HCT116 (cell line): ENCODE measurements at regions not wholly inside any gene's neighbourhood (a gene's known extent, or its start where the extent isn't known, plus 50 kb on each side); places are given as distances from the start of the nearest gene placed in this dataset.

ENCODE experiments used
- ATAC-seq: fragments of 200-7000 bp; cut with Tn5 transposase; 2 replicates; pipeline ENCODE4 v1.9.1; 2020; ENCODE audit warnings: mild to moderate bottlenecking, moderate library complexity
- BruUV-seq: library from RNA; stranded (reverse); fragments of 400-500 nt; replicated peaks from 2 replicates; lab custom pipeline; 2021; lab: Mats Ljungman, UMichigan
- CTCF ChIA-PET: fragments of 300-600 bp; sonication (Branson Sonifier 250); formaldehyde crosslinking; loops from one replicate; lab custom pipeline; 2021; ENCODE audit warnings: antibody characterized with exemption; lab: Charles Lee
- POLR2A ChIA-PET: fragments of 300-600, 350-600 bp; sonication (Branson Sonifier 250); formaldehyde crosslinking; loops from one replicate; lab custom pipeline; 2021; ENCODE audit warnings: antibody characterized with exemption; lab: Charles Lee
- RAD21 ChIA-PET, 2 experiments: fragments of 300-600 bp; sonication (Branson Sonifier 250); formaldehyde crosslinking; loops; one replicate each; lab custom pipeline; 2023; ENCODE audit warnings: low total read pairs in 2 of 2; ENCODE audit not compliant: uncharacterized antibody in 2 of 2, unreplicated experiment in 2 of 2, low non-redundant PET in 1 of 2; lab: Charles Lee
- DNase-seq: peaks from one replicate; pipeline ENCODE4 v3.0.0-alpha.2; 2010; ENCODE audit warnings: low read depth, low spot score
- H2AFZ ChIP-seq: fragments of 200-600 bp; shearing (Covaris generic), sonication (generic); 2 replicates; pipeline ENCODE4 v1.6.1; 2017; ENCODE audit warnings: low read depth, mixed run types, mixed read lengths, antibody characterized with exemption, low read length; ENCODE audit not compliant: poor library complexity, severe bottlenecking
- H3K27ac ChIP-seq: 2 replicates; pipeline ENCODE4 v1.5.1; 2012; ENCODE audit warnings: low read depth, low read length
- H3K27me3 ChIP-seq: fragments of 200-600 bp; sonication (generic); 2 replicates; pipeline ENCODE4 v1.6.1; 2016; ENCODE audit warnings: mixed run types, low read length, mixed read lengths; ENCODE audit not compliant: insufficient read depth
- H3K36me3 ChIP-seq, 2 experiments: fragments of 200-500 bp in 1 of 2; fragments of 200-600 bp in 1 of 2; sonication (Bioruptor generic) in 1 of 2; sonication (generic) in 1 of 2; 2 replicates each; pipeline versions ENCODE4 v1.5.1 to v1.6.1; 2014 to 2016; ENCODE audit warnings: low read length in 2 of 2, inconsistent platforms in 1 of 2, mixed read lengths in 1 of 2, mixed run types in 1 of 2; ENCODE audit not compliant: insufficient read depth in 2 of 2, control insufficient read depth in 1 of 2
- H3K4me1 ChIP-seq, 2 experiments: fragments of 200-600 bp in 1 of 2; sonication (generic) in 1 of 2; 2 replicates each; pipeline versions ENCODE4 v1.5.1 to v1.6.1; 2012 to 2017; ENCODE audit warnings: low read length in 2 of 2, inconsistent platforms in 1 of 2, mild to moderate bottlenecking in 1 of 2, mixed read lengths in 1 of 2, mixed run types in 1 of 2, moderate library complexity in 1 of 2; ENCODE audit not compliant: insufficient read depth in 2 of 2, control insufficient read depth in 1 of 2
- H3K4me2 ChIP-seq: fragments of 200-600 bp; sonication (generic); 2 replicates; pipeline ENCODE4 v1.6.1; 2017; ENCODE audit warnings: mixed run types, low read length, mixed read lengths
- H3K4me3 ChIP-seq, 2 experiments: fragments of 200-600 bp in 1 of 2; sonication (generic) in 1 of 2; replicated peaks in 1 of 2; 2 replicates each; pipeline ENCODE4 v1.5.1; 2011 to 2016; ENCODE audit warnings: low read length in 2 of 2, control low read depth in 1 of 2, low read depth in 1 of 2, mild to moderate bottlenecking in 1 of 2, mixed read lengths in 1 of 2, mixed run types in 1 of 2
- H3K79me2 ChIP-seq: fragments of 200-600 bp; sonication (generic); 2 replicates; pipeline ENCODE4 v1.6.1; 2017; ENCODE audit warnings: mild to moderate bottlenecking, mixed run types, low read length, moderate library complexity, mixed read lengths; ENCODE audit not compliant: insufficient read depth
- H3K9ac ChIP-seq: fragments of 200-600 bp; sonication (generic); 2 replicates; pipeline ENCODE4 v1.6.1; 2016; ENCODE audit warnings: low read length, mixed read lengths
- H3K9me2 ChIP-seq: fragments of 200-600 bp; sonication (generic), shearing (Covaris generic); 2 replicates; pipeline ENCODE4 v1.6.1; 2017; ENCODE audit warnings: mixed run types, mild to moderate bottlenecking, moderate library complexity; ENCODE audit not compliant: insufficient read depth
- H3K9me3 ChIP-seq, 2 experiments: fragments of 200-500 bp in 1 of 2; fragments of 200-600 bp in 1 of 2; sonication (Bioruptor generic) in 1 of 2; sonication (generic) in 1 of 2; 2 replicates each; pipeline ENCODE4 v1.6.1; 2014 to 2017; ENCODE audit warnings: low read length in 2 of 2, mixed read lengths in 2 of 2, inconsistent platforms in 1 of 2, low read depth in 1 of 2, mild to moderate bottlenecking in 1 of 2, mixed run types in 1 of 2, moderate library complexity in 1 of 2; ENCODE audit not compliant: control insufficient read depth in 1 of 2, insufficient read depth in 1 of 2
- H4K20me1 ChIP-seq: fragments of 200-600 bp; sonication (generic), shearing (Covaris generic); 2 replicates; pipeline ENCODE4 v1.6.1; 2017; ENCODE audit warnings: mixed run types, mild to moderate bottlenecking, moderate library complexity; ENCODE audit not compliant: insufficient read depth
- POLR2AphosphoS5 ChIP-seq: IDR thresholded peaks from 2 replicates; pipeline ENCODE4 v1.6.1; 2011; ENCODE audit warnings: mild to moderate bottlenecking, low read depth, low read length, moderate library complexity
- SRF ChIP-seq: IDR thresholded peaks from 2 replicates; pipeline ENCODE4 v1.6.1; 2012; ENCODE audit warnings: low read depth
- intact Hi-C: fragments of 100-400 bp; cut with micrococcal nuclease; formaldehyde crosslinking; loops from 2 replicates; pipeline ENCODE4 v1.10.0; 2022

GRCh38 chr17:55842405-55843158 is 91.7 kb downstream of the PCTP start:
- no peaks in the 10 kb centered on the region for H3K4me1 ChIP-seq
- H3K9me3 ChIP-seq, result no peaks in the 10 kb centered on the region
- ATAC-seq, result no peak
- H3K36me3 ChIP-seq, result no peaks in the 10 kb centered on the region
- no TSS peak for BruUV-seq
- H3K27ac ChIP-seq, result no peak overlapping the region
- intact Hi-C loops, result loop anchor here (10.0 kb wide), 1 partner anchor 472 kb away; no protein-coding TSS in a partner anchor
- POLR2A ChIA-PET, result no interaction called here
- no peak for TF ChIP-seq SRF
- H2AFZ ChIP-seq, result no peak overlapping the region
- H3K4me2 ChIP-seq, result no peak overlapping the region
- RAD21 ChIA-PET, result no interaction called here
- DNase-seq, result no peak
- no peaks in the 10 kb centered on the region for H4K20me1 ChIP-seq
- no peaks in the 10 kb centered on the region for H3K79me2 ChIP-seq
- H3K4me3 ChIP-seq, result no peak overlapping the region
- H3K27me3 ChIP-seq, result peaks cover 34% of the 10 kb centered on the region
- no peaks in the 10 kb centered on the region for H3K9me2 ChIP-seq
- CTCF ChIA-PET, result no interaction called here
- H3K9ac ChIP-seq, result no peak overlapping the region

- no peaks in the 10 kb centered on the region for H3K4me1 ChIP-seq
- no peaks in the 10 kb centered on the region for H3K9me2 ChIP-seq
- H3K27ac ChIP-seq, result no peak overlapping the region
- no peak for TF ChIP-seq POLR2AphosphoS5
- TF ChIP-seq, all 23 proteins: peak for 0
- no peaks in the 10 kb centered on the region for H3K9me3 ChIP-seq
- H3K36me3 ChIP-seq, result no peaks in the 10 kb centered on the region
- ChIA-PET CTCF (no interaction called here), POLR2A (no interaction called here), RAD21 (no interaction called here)
- no peak overlapping the region for H3K4me3 ChIP-seq
- no peak overlapping the region for H3K4me2 ChIP-seq
- ATAC-seq (no peak), DNase-seq (no peak)
- no peaks in the 10 kb centered on the region for H3K79me2 ChIP-seq
- intact Hi-C loops, result loop anchor here (10.0 kb wide), 1 partner anchor 471 kb away; no protein-coding TSS in a partner anchor
- no peak overlapping the region for H2AFZ ChIP-seq
- BruUV-seq, result no TSS peak
- H3K27me3 ChIP-seq, result peaks cover 26% of the 10 kb centered on the region
- H4K20me1 ChIP-seq, result no peaks in the 10 kb centered on the region
- no peak overlapping the region for H3K9ac ChIP-seq
Measured at GRCh38 chr17:55843785-55844184, 92.9 kb downstream of the PCTP start.
